ENCODE measurements at regions not wholly inside any gene's neighbourhood (a gene's known extent, or its start where the extent isn't known, plus 50 kb on each side); places are given as distances from the start of the nearest gene placed in this dataset.

DNA sequence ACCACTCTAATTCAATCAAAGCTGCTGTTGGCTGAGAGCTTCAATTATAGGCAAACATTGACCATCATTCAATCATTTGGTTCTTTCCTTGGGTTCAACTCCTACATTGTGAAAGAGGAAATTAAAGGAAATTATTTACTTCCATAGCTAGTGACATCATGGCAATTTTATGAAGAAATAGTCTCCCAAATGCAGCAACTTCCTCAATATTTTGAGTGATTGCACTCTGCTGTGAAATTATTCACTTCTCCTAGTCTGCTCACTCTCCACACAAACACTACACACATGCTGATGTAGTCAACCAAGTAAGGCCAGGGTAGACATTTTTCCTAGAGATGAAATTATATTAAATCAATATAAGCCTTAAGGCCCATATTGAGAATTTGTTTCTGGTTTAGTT is 86.7 kb upstream of the NCKAP5 start:
- TF ChIP-seq EZH2 (IDR thresholded peaks at IDR 0.05; ENCODE audit: borderline replicate concordance, low read depth, low read length, poor library complexity, severe bottlenecking) = no peak
- Histone ChIP-seq H3K9me3 (ENCODE audit: low read depth, low read length, poor library complexity, severe bottlenecking) (peaks cover 7% of the 10 kb centered on the region), H3K27me3 (replicated peaks; ENCODE audit: insufficient read depth, low read depth, low read length, poor library complexity) (no peaks in the 10 kb centered on the region), H3K4me3 (ENCODE audit: low read depth, low read length, poor library complexity, severe bottlenecking) (no peak overlapping the region), H3K4me1 (ENCODE audit: insufficient read depth, low read length, poor library complexity, severe bottlenecking) (peaks cover 6% of the 10 kb centered on the region), H3K36me3 (ENCODE audit: insufficient read depth, low read length, poor library complexity, severe bottlenecking) (no peaks in the 10 kb centered on the region), H3K27ac (ENCODE audit: low read depth, low read length, poor library complexity, severe bottlenecking) (no peak overlapping the region)
- CTCF ChIA-PET = no interaction called here
- intact Hi-C loops (cut with micrococcal nuclease; ENCODE audit: unreplicated experiment) = no loop called here
- no peak for DNase-seq (ENCODE audit: low spot score)
- POLR2A ChIA-PET (ENCODE audit: low non-redundant PET) = no interaction called here
- no TSS peak for BruUV-seq (replicated peaks)

DNA sequence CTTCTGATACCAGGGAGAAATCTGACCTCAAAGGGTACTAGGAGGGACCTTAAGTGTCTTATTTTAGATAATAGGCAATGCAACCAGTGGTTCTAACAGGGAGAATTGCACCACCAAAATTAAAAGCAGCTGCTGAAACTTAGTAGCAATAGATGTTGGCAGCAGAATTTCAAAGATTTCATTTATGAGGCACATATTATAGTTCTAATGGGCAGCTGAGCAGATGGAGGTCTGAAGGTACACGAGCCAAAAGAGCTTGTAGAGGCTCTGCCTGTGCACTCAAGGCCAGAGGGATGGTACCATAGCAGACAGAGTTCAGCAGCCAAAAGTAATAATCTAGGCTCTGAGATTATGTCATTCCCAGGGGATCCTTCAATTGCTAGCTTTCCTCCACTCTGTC is 87.3 kb upstream of the NCKAP5 start:
- CTCF ChIA-PET = no interaction called here

DNA sequence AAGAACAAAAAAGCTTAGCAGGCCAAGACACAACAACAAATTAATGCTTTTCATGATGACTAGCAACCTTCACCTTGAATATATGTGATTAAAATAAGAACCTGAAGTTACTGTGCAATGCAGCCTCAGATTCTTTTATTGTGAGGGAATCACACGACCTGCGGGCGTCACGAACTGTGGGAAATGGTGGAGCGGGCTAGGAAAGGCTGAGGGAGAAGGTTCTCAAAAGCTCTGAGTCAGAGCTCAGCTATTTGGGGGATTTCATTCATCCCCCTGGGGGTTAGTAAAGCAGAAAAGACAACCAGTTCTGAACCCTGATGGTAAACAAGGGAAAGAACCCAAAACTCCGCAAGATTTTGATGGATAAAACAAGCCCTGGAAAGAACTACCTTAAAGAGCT is 89.3 kb upstream of the NCKAP5 start:
- H3K27ac ChIP-seq (ENCODE audit: low read depth, low read length, poor library complexity, severe bottlenecking) = no peak overlapping the region
- H3K36me3 ChIP-seq (ENCODE audit: insufficient read depth, low read length, poor library complexity, severe bottlenecking) = no peaks in the 10 kb centered on the region
- ChIA-PET POLR2A (ENCODE audit: low non-redundant PET) (interaction anchor here (0.5 kb wide), 1 partner anchor 54 kb away, joined by 7 read pairs; no protein-coding TSS in a partner anchor), CTCF (no interaction called here)
- H3K9me3 ChIP-seq (ENCODE audit: low read depth, low read length, poor library complexity, severe bottlenecking) = no peaks in the 10 kb centered on the region
- DNase-seq (ENCODE audit: low spot score) = peak; percentile 61
- H3K4me3 ChIP-seq (ENCODE audit: low read depth, low read length, poor library complexity, severe bottlenecking) = no peak overlapping the region
- peaks cover 6% of the 10 kb centered on the region for H3K4me1 ChIP-seq (ENCODE audit: insufficient read depth, low read length, poor library complexity, severe bottlenecking)
- H3K27me3 ChIP-seq (replicated peaks; ENCODE audit: insufficient read depth, low read depth, low read length, poor library complexity) = no peaks in the 10 kb centered on the region
- no TSS peak for BruUV-seq (replicated peaks)
- TF ChIP-seq EZH2 (IDR thresholded peaks at IDR 0.05; ENCODE audit: borderline replicate concordance, low read depth, low read length, poor library complexity, severe bottlenecking) = no peak
- TF ChIP-seq, protein P1, sequence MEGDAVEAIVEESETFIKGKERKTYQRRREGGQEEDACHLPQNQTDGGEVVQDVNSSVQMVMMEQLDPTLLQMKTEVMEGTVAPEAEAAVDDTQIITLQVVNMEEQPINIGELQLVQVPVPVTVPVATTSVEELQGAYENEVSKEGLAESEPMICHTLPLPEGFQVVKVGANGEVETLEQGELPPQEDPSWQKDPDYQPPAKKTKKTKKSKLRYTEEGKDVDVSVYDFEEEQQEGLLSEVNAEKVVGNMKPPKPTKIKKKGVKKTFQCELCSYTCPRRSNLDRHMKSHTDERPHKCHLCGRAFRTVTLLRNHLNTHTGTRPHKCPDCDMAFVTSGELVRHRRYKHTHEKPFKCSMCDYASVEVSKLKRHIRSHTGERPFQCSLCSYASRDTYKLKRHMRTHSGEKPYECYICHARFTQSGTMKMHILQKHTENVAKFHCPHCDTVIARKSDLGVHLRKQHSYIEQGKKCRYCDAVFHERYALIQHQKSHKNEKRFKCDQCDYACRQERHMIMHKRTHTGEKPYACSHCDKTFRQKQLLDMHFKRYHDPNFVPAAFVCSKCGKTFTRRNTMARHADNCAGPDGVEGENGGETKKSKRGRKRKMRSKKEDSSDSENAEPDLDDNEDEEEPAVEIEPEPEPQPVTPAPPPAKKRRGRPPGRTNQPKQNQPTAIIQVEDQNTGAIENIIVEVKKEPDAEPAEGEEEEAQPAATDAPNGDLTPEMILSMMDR (conservative IDR thresholded peaks at IDR 0.05; ENCODE audit: low read depth, low read length) = no peak
- intact Hi-C loops (cut with micrococcal nuclease; ENCODE audit: unreplicated experiment) = no loop called here

More for the DNA sequence above, 87.3 kb upstream of the NCKAP5 start:
- no peak overlapping the region for H3K27ac ChIP-seq (ENCODE audit: low read depth, low read length, poor library complexity, severe bottlenecking)
- POLR2A ChIA-PET (ENCODE audit: low non-redundant PET) = no interaction called here
- no peaks in the 10 kb centered on the region for H3K36me3 ChIP-seq (ENCODE audit: insufficient read depth, low read length, poor library complexity, severe bottlenecking)
- no peak overlapping the region for H3K4me3 ChIP-seq (ENCODE audit: low read depth, low read length, poor library complexity, severe bottlenecking)
- peaks cover 6% of the 10 kb centered on the region for H3K4me1 ChIP-seq (ENCODE audit: insufficient read depth, low read length, poor library complexity, severe bottlenecking)
- no peak for DNase-seq (ENCODE audit: low spot score)
- intact Hi-C loops (cut with micrococcal nuclease; ENCODE audit: unreplicated experiment) = no loop called here
- H3K27me3 ChIP-seq (replicated peaks; ENCODE audit: insufficient read depth, low read depth, low read length, poor library complexity) = no peaks in the 10 kb centered on the region
- BruUV-seq (replicated peaks) = no TSS peak
- TF ChIP-seq, protein P1 (conservative IDR thresholded peaks at IDR 0.05; ENCODE audit: low read depth, low read length) = no peak
- no peak for TF ChIP-seq EZH2 (IDR thresholded peaks at IDR 0.05; ENCODE audit: borderline replicate concordance, low read depth, low read length, poor library complexity, severe bottlenecking)
- peaks cover under 1% of the 10 kb centered on the region for H3K9me3 ChIP-seq (ENCODE audit: low read depth, low read length, poor library complexity, severe bottlenecking)

Data from A673 (cell line).